H1 (cell line): ENCODE measurements at regions not wholly inside any gene's neighbourhood (a gene's known extent, or its start where the extent isn't known, plus 50 kb on each side); places are given as distances from the start of the nearest gene placed in this dataset.

ENCODE experiments used
- CTCF ChIA-PET: fragments of 300-600 bp; sonication (Branson Sonifier 250); formaldehyde crosslinking; loops from one replicate; lab custom pipeline; 2021; ENCODE audit not compliant: partially characterized antibody; lab: Charles Lee
- POLR2A ChIA-PET: fragments of 300-600 bp; sonication (Branson Sonifier 250); formaldehyde crosslinking; loops from one replicate; lab custom pipeline; 2021; ENCODE audit warnings: inconsistent platforms; ENCODE audit not compliant: partially characterized antibody; lab: Charles Lee
- DNase-seq, 2 experiments: peaks; one replicate each; pipeline versions ENCODE4 v3.0.0 to v3.0.0-alpha.2; 2010 to 2022; ENCODE audit warnings: low spot score in 2 of 2, low read depth in 1 of 2, mixed read lengths in 1 of 2
- FAIRE-seq: peaks from 2 replicates; lab custom pipeline; 2011; peaks lifted over from hg19 to GRCh38; lab: Jason Lieb, UNC
- H2AFZ ChIP-seq: 2 replicates; pipeline ENCODE4 v1.8.1; 2012; ENCODE audit warnings: low read length, inconsistent platforms
- H2AK5ac ChIP-seq: 2 replicates; pipeline ENCODE4 v1.6.1; 2013; ENCODE audit warnings: low read depth, low read length
- H2BK120ac ChIP-seq: replicated peaks from 2 replicates; pipeline ENCODE3; 2013; ENCODE audit warnings: low read depth, low read length, inconsistent platforms
- H2BK12ac ChIP-seq: 2 replicates; pipeline ENCODE4 v1.6.1; 2013; ENCODE audit warnings: low read depth, low read length
- H2BK15ac ChIP-seq: 2 replicates; pipeline ENCODE4 v1.6.1; 2013; ENCODE audit warnings: low read length
- H2BK20ac ChIP-seq: 2 replicates; pipeline ENCODE4 v1.6.1; 2013; ENCODE audit warnings: low read length
- H2BK5ac ChIP-seq: 2 replicates; pipeline ENCODE4 v1.6.1; 2013; ENCODE audit warnings: low read depth, low read length
- H3K14ac ChIP-seq: 2 replicates; pipeline ENCODE4 v1.6.1; 2013; ENCODE audit warnings: inconsistent platforms; ENCODE audit not compliant: insufficient read length
- H3K18ac ChIP-seq: 2 replicates; pipeline ENCODE4 v1.6.1; 2013; ENCODE audit warnings: low read length; ENCODE audit errors: extremely low read depth
- H3K23ac ChIP-seq: 2 replicates; pipeline ENCODE4 v1.6.1; 2013; ENCODE audit warnings: inconsistent platforms; ENCODE audit not compliant: insufficient read length
- H3K23me2 ChIP-seq: 2 replicates; pipeline ENCODE4 v1.6.1; 2013; ENCODE audit warnings: low read depth, low read length
- H3K27ac ChIP-seq: 2 replicates; pipeline ENCODE4 v1.6.1; 2011; ENCODE audit warnings: low read depth, low read length, inconsistent platforms
- H3K27me3 ChIP-seq, 4 experiments: replicated peaks in 1 of 4; 1 replicate in 1 of 4; 2 replicates in 3 of 4; pipeline versions ENCODE4 v1.6.1 to v1.8.1; 2011 to 2013; ENCODE audit warnings: low read length in 3 of 4, mild to moderate bottlenecking in 3 of 4, inconsistent platforms in 2 of 4, mixed read lengths in 2 of 4, moderate library complexity in 1 of 4; ENCODE audit not compliant: control insufficient read depth in 3 of 4, insufficient read depth in 3 of 4; ENCODE audit errors: extremely low read depth in 1 of 4
- H3K36me3 ChIP-seq, 4 experiments: 2 replicates each; pipeline versions ENCODE4 v1.6.1 to v1.8.1; 2011 to 2013; ENCODE audit warnings: mild to moderate bottlenecking in 4 of 4, low read length in 3 of 4, moderate library complexity in 2 of 4, control low read depth in 1 of 4, inconsistent platforms in 1 of 4; ENCODE audit not compliant: insufficient read depth in 4 of 4, control insufficient read depth in 2 of 4
- H3K4ac ChIP-seq: replicated peaks from 2 replicates; pipeline ENCODE3; 2013; ENCODE audit warnings: low read length, low read depth, mixed read lengths, inconsistent platforms; ENCODE audit not compliant: insufficient read length
- H3K4me1 ChIP-seq, 4 experiments: replicated peaks in 1 of 4; 1 replicate in 1 of 4; 2 replicates in 3 of 4; pipeline versions ENCODE4 v1.6.1 to v1.8.1; 2011 to 2013; ENCODE audit warnings: low read length in 3 of 4, inconsistent platforms in 2 of 4, mixed read lengths in 1 of 4; ENCODE audit not compliant: insufficient read depth in 4 of 4, control insufficient read depth in 3 of 4
- H3K4me2 ChIP-seq, 2 experiments: 2 replicates each; pipeline versions ENCODE4 v1.6.1 to v1.8.1; 2011 to 2013; ENCODE audit warnings: low read depth in 2 of 2, low read length in 2 of 2, control low read depth in 1 of 2, inconsistent platforms in 1 of 2, mild to moderate bottlenecking in 1 of 2; ENCODE audit not compliant: insufficient read depth in 1 of 2
- H3K4me3 ChIP-seq, 4 experiments: fragments of 200-600, 300-600 bp in 1 of 4; sonication (generic), shearing (Covaris generic), sonication (Bioruptor Twin) in 1 of 4; 2 replicates each; pipeline versions ENCODE4 v1.5.1 to v1.8.1; 2011 to 2016; ENCODE audit warnings: low read length in 4 of 4, low read depth in 3 of 4, control low read depth in 2 of 4, inconsistent platforms in 2 of 4, mild to moderate bottlenecking in 2 of 4, mixed read lengths in 1 of 4, moderate library complexity in 1 of 4; ENCODE audit not compliant: insufficient read depth in 2 of 4; ENCODE audit errors: extremely low read depth in 1 of 4
- H3K56ac ChIP-seq: replicated peaks from 2 replicates; pipeline ENCODE3; 2013; ENCODE audit warnings: low read depth, mild to moderate bottlenecking, mixed read lengths, low read length, inconsistent platforms; ENCODE audit not compliant: insufficient read length
- H3K79me1 ChIP-seq: 2 replicates; pipeline ENCODE4 v1.6.1; 2013; ENCODE audit warnings: low read depth, low read length, control low read depth
- H3K79me2 ChIP-seq, 2 experiments: 2 replicates each; pipeline versions ENCODE4 v1.6.1 to v1.8.1; 2012 to 2013; ENCODE audit warnings: low read length in 2 of 2, mild to moderate bottlenecking in 2 of 2, inconsistent platforms in 1 of 2; ENCODE audit not compliant: insufficient read depth in 2 of 2, control insufficient read depth in 1 of 2
- H3K9ac ChIP-seq, 4 experiments: replicated peaks in 1 of 4; 1 replicate in 1 of 4; 2 replicates in 3 of 4; pipeline versions ENCODE4 v1.6.1 to v1.8.1; 2011 to 2013; ENCODE audit warnings: low read depth in 3 of 4, low read length in 3 of 4, control low read depth in 2 of 4, mild to moderate bottlenecking in 2 of 4, moderate library complexity in 2 of 4, inconsistent platforms in 1 of 4; ENCODE audit errors: extremely low read depth in 1 of 4
- H3K9me3 ChIP-seq, 2 experiments: 2 replicates each; pipeline versions ENCODE4 v1.6.1 to v1.8.1; 2012 to 2013; ENCODE audit warnings: mild to moderate bottlenecking in 2 of 2, moderate library complexity in 2 of 2, control low read depth in 1 of 2, inconsistent platforms in 1 of 2, low read depth in 1 of 2, low read length in 1 of 2, mixed read lengths in 1 of 2; ENCODE audit not compliant: insufficient read depth in 2 of 2
- H4K20me1 ChIP-seq, 2 experiments: replicated peaks in 1 of 2; 2 replicates each; pipeline versions ENCODE3 to v1.8.1; 2011 to 2013; ENCODE audit warnings: inconsistent platforms in 2 of 2, low read length in 2 of 2, mild to moderate bottlenecking in 1 of 2; ENCODE audit not compliant: insufficient read depth in 2 of 2, control insufficient read depth in 1 of 2
- H4K5ac ChIP-seq: 2 replicates; pipeline ENCODE4 v1.6.1; 2013; ENCODE audit warnings: low read length, low read depth, mixed read lengths, inconsistent platforms; ENCODE audit not compliant: insufficient read length
- H4K8ac ChIP-seq: 2 replicates; pipeline ENCODE4 v1.8.0; 2013; ENCODE audit warnings: mild to moderate bottlenecking, moderate library complexity, low read length, inconsistent platforms; ENCODE audit not compliant: insufficient read depth; ENCODE audit errors: extremely low read depth
- H4K91ac ChIP-seq: replicated peaks from 2 replicates; pipeline ENCODE3; 2013; ENCODE audit warnings: low read length, mixed read lengths, inconsistent platforms; ENCODE audit not compliant: insufficient read length
- ASH2L ChIP-seq: fragments of 200-600, 300-600 bp; sonication (generic); IDR thresholded peaks from one replicate; pipeline ENCODE4 v1.7.1; 2017; ENCODE audit warnings: low read length
- CTBP2 ChIP-seq: IDR thresholded peaks from 2 replicates; pipeline ENCODE4 v1.7.0; 2011; ENCODE audit warnings: borderline replicate concordance, mild to moderate bottlenecking, moderate library complexity, mixed read lengths, low read length; ENCODE audit not compliant: insufficient read depth, insufficient read length
- KDM4A ChIP-seq: IDR thresholded peaks from one replicate; pipeline ENCODE4 v1.7.1; 2012; ENCODE audit warnings: low read depth, mild to moderate bottlenecking, moderate library complexity, low read length, inconsistent platforms; ENCODE audit not compliant: severe bottlenecking
- RXRA ChIP-seq: IDR thresholded peaks from 2 replicates; pipeline ENCODE4 v1.6.1; 2011; ENCODE audit warnings: low read depth, mild to moderate bottlenecking, low read length, moderate library complexity; ENCODE audit not compliant: insufficient read depth
- YY1 ChIP-seq: IDR thresholded peaks from 2 replicates; pipeline ENCODE4 v1.6.1; 2011; ENCODE audit warnings: low read depth, mild to moderate bottlenecking, low read length
- ZNF274 ChIP-seq: IDR thresholded peaks from 2 replicates; pipeline ENCODE4 v1.7.0; 2012; ENCODE audit warnings: low read length, borderline replicate concordance; ENCODE audit errors: extremely low read depth
- WGBS, 2 experiments: shearing (Covaris generic) in 1 of 2; methylation state at CpG; one replicate each; pipeline versions ENCODE4 v1.1.6 to v1.1.7; 2013 to 2015; ENCODE audit warnings: low lambda C conversion rate in 2 of 2, mixed read lengths in 2 of 2, inconsistent platforms in 1 of 2, low coverage in 1 of 2, missing lambda C conversion rate in 1 of 2; ENCODE audit not compliant: insufficient replicate concordance in 2 of 2, insufficient coverage in 1 of 2, insufficient read length in 1 of 2; ENCODE audit errors: extremely low coverage in 1 of 2, missing lambda C conversion rate in 1 of 2; 5-methylcytosine and 5-hydroxymethylcytosine counted together
- TF ChIP-seq, protein P1 (sequence below): IDR thresholded peaks from 2 replicates; pipeline ENCODE4 v1.6.1; 2012; ENCODE audit warnings: inconsistent platforms

DNA sequence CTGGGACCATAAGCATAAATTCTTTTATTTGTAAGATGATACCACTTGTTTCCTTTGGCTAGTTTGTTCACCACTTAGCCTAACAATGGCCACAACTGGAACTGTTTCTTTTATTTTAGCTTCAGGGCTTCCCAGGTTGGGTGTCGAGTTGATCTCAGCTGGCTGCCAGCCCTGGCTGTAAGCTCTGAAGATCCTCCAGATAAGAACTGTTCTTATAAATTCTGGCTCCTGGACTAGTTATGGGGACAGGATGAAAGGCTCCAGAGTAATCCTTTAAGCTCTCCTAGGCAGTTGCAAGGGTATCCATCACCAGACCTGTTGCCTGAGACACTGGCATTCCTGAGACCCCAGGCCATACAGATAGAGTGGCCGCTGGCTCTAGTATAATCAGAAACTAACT, 129.4 kb upstream of the ACSL4 start:
- Histone ChIP-seq H3K14ac (no peak overlapping the region), H3K79me2 (no peaks in the 10 kb centered on the region), H3K4me2 (no peak overlapping the region), H3K79me1 (no peaks in the 10 kb centered on the region), H2BK15ac (no peak overlapping the region), H2BK120ac (no peak overlapping the region), H3K23me2 (no peaks in the 10 kb centered on the region), H3K4me1 (no peaks in the 10 kb centered on the region), H3K36me3 (no peaks in the 10 kb centered on the region), H3K4me3 (no peak overlapping the region), H4K8ac (no peak overlapping the region), H3K9me3 (no peaks in the 10 kb centered on the region), H3K27ac (no peak overlapping the region), H3K9ac (no peak overlapping the region), H2AFZ (no peak overlapping the region), H2BK12ac (no peak overlapping the region), H4K20me1 (no peaks in the 10 kb centered on the region), H2BK20ac (no peak overlapping the region), H2AK5ac (no peak overlapping the region), H3K4ac (no peak overlapping the region), H2BK5ac (no peak overlapping the region), H3K56ac (no peak overlapping the region), H4K91ac (no peak overlapping the region), H3K27me3 (no peaks in the 10 kb centered on the region), H3K23ac (no peak overlapping the region), H3K18ac (no peak overlapping the region), H4K5ac (no peak overlapping the region)
- WGBS, 2 experiments, result 94% methylated on average over 2 of the region's 2 CpGs; no CpG with 5 or more reads in 1 of the 2 experiments
- POLR2A ChIA-PET, result no interaction called here
- FAIRE-seq (no peak), DNase-seq (no peak)
- CTCF ChIA-PET, result interaction anchor here (0.5 to 2.8 kb wide), 5 partner anchors 17 to 162 kb away, joined by 3 to 16 read pairs (median 4); no protein-coding TSS in a partner anchor
- TF ChIP-seq, protein P1, sequence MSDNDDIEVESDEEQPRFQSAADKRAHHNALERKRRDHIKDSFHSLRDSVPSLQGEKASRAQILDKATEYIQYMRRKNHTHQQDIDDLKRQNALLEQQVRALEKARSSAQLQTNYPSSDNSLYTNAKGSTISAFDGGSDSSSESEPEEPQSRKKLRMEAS, result no peak
- TF ChIP-seq ZNF274, result no peak
- no peak for TF ChIP-seq KDM4A
- no peak for TF ChIP-seq CTBP2
- no peak for TF ChIP-seq ASH2L
- no peak for TF ChIP-seq YY1
- no peak for TF ChIP-seq RXRA
